DMS79 (cell line): ENCODE measurements at regions not wholly inside any gene's neighbourhood (a gene's known extent, or its start where the extent isn't known, plus 50 kb on each side); places are given as distances from the start of the nearest gene placed in this dataset.

Experiments
- DNase-seq: peaks from one replicate; lab custom pipeline; 2025; lab: John Stamatoyannopoulos, UW

DNA sequence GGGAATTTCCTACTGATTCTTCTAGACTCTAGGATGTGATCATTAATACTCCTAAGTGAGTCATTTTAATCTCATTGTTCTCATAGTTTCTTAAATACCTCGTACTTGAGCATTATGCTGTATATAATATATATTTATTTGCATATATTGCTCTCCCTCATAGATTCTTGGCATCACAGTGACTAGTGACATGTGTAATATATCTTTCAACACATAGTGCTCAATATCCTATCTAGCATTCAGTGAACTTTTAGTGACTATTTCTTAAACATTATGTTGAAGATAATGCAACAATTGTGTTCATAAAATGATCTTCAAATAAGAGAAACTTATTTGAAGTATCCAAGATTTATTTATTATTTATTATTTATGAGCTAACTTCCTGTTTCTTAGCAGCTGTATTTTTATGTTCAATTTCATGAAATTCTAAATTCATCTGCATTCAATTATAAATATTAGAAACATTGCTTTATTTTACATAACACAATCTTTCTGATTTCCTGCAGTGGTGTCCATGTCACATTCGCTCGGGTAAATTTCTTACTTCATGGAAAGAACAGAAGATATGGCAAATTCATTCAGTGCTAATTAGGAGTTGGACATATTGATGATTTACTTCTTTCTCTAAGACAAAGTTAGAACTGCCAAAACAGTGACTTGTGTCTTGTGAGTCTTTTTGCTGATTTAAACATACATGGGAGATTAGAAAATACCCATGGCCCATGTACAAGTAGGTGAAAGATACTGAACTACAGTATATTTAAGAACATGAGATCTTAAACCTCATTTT lies 1095.5 kb upstream of the IGFBP7 start:
- no peak for DNase-seq

- DNase-seq, result no peak
These were observed 1082.0 kb upstream of the IGFBP7 start for GRCh38 chr4:58192217-58192616.

- DNase-seq, result no peak
These were observed 1080.9 kb upstream of the IGFBP7 start for GRCh38 chr4:58191109-58191508.

- no peak for DNase-seq
These were observed 1078.1 kb upstream of the IGFBP7 start for GRCh38 chr4:58188316-58188715.

- no peak for DNase-seq
These were observed 1064.8 kb upstream of the IGFBP7 start for GRCh38 chr4:58175024-58175423.

- no peak for DNase-seq
These were observed 1056.3 kb upstream of the IGFBP7 start for GRCh38 chr4:58166490-58166889.

GRCh38 chr4:58163156-58163555 lies 1053.0 kb upstream of the IGFBP7 start:
- no peak for DNase-seq

DNA sequence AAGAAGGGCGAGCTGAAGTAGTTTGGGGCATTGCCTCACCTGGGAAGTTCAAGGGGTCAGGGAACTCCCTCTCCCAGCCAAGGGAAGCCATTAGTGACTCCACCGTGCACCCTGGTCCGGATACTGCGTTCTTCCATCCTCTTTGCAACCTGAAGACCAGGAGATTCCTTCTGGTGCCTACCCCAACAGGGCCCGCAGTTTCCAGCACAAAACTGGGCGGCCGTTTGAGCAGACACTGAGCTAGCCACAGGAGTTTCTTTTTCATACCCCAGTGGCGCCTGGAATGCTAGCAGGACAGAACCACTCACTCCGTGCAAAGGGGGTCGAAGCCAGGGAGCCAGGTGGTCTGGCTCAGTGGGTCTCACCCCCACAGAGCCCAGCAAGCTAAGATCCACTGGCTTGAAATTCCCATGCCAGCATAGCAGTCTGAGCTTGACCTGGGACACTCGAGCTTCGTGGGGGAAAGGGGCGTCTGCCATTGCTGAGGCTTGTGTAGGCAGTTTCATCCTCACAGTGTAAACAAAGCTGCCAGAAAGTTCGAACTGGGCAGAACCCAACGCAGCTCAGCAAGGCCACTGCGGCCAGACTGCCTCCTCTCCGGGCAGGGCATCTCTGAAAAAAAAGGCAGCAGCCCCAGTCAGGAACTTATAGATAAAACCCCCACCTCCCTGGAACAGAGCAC lies 1039.4 kb upstream of the IGFBP7 start:
- no peak for DNase-seq

GRCh38 chr4:58144721-58145120 lies 1034.5 kb upstream of the IGFBP7 start:
- DNase-seq, result no peak

DNA sequence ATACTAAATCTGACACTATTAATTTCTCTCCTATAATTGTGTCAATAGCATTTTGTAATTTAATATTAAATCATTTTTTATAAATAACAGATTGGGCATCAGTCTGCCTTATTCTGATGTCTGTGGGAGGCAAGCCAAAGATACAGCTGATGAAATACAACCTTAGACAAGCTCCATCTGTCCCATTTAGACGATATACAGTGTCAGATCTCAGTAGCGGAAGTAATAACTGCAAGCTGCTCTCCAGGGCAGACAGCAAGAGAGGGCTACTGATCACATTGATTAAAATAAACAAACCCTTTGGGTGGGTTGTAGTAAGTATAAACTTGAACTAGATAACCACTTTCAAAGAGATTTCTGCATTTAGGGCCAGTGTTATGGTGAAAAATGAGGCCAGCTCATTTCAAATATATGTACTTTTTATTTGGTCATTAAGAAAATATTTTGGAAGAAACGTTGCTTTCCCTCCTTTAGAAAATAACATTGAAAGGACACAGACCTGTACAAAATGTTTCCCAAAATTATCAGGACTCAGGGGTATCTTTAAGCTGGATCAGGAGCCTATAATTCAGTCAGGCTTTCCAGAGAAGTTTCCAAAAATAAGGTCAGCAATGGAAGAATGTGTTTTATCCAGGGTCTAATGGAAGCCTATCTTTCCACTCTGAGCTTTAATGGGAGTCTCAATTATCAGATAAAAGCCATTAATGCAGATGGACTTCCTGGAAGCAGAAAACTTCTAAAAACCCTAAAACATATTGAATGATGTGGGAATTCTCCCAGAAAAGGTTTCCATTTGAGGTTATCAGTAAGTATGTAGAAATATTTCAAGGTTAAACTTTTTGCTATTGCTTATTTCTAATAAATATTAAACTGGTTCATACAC lies 1028.8 kb upstream of the IGFBP7 start:
- no peak for DNase-seq

GRCh38 chr4:58136604-58137003 lies 1026.4 kb upstream of the IGFBP7 start:
- no peak for DNase-seq

- DNase-seq, result no peak
These were observed 1017.5 kb upstream of the IGFBP7 start for GRCh38 chr4:58127680-58128079.

DNA sequence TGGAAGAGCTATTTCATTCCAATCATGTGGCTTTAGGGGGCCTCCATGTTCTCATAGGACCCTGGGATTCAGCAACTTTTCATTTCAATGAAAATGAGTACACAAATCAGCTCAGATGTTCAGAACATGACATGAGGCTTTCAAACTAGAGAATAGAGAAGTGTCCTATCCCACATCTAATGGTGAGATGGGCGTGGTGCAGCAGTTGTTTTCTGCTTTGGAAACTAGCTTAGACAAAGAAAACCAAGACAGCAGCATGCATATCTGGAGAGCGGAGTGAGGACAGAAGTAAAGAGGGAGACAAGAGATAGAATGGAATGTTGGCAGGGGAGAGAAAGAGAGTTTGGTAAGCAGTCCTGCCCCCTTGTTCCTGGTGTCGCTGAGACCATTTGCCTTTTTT lies 1009.1 kb upstream of the IGFBP7 start:
- DNase-seq, result no peak

- no peak for DNase-seq
These were observed 1002.9 kb upstream of the IGFBP7 start for GRCh38 chr4:58113126-58113525.

- no peak for DNase-seq
These were observed 1001.6 kb upstream of the IGFBP7 start for GRCh38 chr4:58111818-58112217.

DNA sequence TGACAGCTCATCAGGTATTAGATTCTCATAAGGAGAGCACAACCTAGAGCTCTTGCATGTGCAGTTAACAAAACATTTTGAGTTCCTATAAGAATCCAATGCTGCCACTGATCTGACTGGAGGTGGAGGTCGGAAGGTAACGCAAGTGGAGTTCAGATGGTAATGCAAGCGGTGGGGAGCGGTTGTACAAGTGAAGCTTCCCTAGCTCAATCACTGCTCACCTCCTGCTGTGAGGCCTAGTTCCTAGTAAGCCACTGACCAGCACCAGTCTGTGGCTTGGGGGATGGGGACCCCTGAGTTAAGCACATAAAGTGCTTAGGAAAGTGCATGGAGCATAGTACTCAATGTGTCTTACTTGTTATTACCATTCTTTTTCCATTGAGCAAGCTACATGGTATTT lies 983.2 kb upstream of the IGFBP7 start:
- no peak for DNase-seq

GRCh38 chr4:58090539-58090938 lies 980.4 kb upstream of the IGFBP7 start:
- DNase-seq, result no peak

DNA sequence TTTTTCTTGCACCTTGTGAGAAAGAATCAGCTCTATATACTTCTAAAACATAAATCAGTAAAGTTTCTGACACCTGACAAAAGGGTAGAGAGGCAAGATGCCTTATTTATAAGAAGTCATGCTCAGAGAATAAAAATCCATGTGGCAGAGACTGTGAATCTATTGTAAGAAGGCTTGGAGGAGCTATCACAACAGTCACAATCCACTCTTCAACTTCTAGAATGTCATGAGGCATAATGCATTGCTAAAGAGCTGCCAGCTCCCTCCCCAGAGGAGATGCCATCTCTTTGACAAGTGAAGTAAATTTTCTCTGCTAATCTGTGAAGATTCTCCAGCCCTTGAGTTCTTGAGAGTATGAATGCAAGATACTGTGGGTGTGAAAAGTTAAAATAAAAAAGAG lies 971.2 kb upstream of the IGFBP7 start:
- no peak for DNase-seq

GRCh38 chr4:58075724-58076123 lies 965.5 kb upstream of the IGFBP7 start:
- no peak for DNase-seq

- DNase-seq, result no peak
These were observed 964.2 kb upstream of the IGFBP7 start for GRCh38 chr4:58074382-58074781.

DNA sequence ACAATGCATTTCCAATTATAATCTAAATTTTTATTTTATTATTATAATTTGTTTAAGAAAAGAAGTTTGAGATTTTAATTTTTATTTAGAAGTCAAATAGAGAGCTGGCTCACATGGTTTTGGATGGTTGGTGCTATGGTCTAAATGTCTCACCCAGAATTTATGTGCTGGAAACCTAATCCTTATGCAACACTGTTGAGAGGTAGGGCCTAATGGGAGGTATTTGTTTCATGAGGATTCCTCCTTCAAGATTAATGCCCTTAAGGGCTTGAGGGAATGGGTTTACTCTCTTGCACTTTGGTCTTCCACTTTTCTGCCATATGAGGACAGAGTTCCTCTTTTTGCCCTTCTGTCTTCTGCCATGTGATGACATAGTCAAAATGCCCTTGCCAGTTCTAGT lies 960.5 kb upstream of the IGFBP7 start:
- no peak for DNase-seq

DNA sequence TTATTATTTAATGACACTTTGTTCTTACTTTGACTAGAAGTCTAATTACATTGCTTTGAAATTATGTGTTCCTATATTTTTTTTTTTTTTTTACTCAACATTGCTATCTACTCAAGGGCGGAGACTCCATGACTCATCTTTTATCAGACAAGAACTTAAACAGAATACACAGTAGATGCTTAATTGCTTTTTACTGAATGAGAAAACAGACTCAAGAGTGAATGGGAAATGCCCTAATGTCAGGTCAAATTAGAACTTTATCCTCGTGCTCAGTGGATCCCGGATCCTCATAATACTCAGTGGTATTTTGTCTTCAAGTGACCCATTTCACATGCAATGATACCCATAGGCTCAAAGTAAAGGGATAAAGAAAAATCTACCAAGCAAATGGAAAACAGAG lies 954.5 kb upstream of the IGFBP7 start:
- DNase-seq, result no peak
